HepG2 (cell line): ENCODE measurements at regions not wholly inside any gene's neighbourhood (a gene's known extent, or its start where the extent isn't known, plus 50 kb on each side); places are given as distances from the start of the nearest gene placed in this dataset.

Experiments
- ATAC-seq: fragments of 200-7000 bp; cut with Tn5 transposase; 3 replicates; pipeline ENCODE4 v1.9.1; 2020; ENCODE audit warnings: mild to moderate bottlenecking, moderate library complexity
- BruUV-seq: library from RNA; stranded (reverse); fragments of 400-500 nt; replicated peaks from 2 replicates; lab custom pipeline; 2021; lab: Mats Ljungman, UMichigan
- CTCF ChIA-PET: fragments of 300-600 bp; formaldehyde crosslinking; extraction: SDS; loops from one replicate; lab custom pipeline; 2021; ENCODE audit warnings: low total read pairs, inconsistent platforms, low intra/inter-chr PET ratio; lab: Yijun Ruan, JAX
- POLR2A ChIA-PET: fragments of 350-600 bp; sonication (Branson Sonifier 250); formaldehyde crosslinking; loops from one replicate; lab custom pipeline; 2020; ENCODE audit warnings: antibody characterized with exemption, inconsistent platforms; lab: Yijun Ruan, JAX
- DNase-seq: peaks from one replicate; pipeline ENCODE4 v3.0.0-alpha.2; 2015; ENCODE audit warnings: low spot score
- FAIRE-seq: peaks from 3 replicates; lab custom pipeline; 2011; peaks lifted over from hg19 to GRCh38; lab: Jason Lieb, UNC
- H2AFZ ChIP-seq: one replicate; pipeline ENCODE4 v1.6.1; 2011; ENCODE audit warnings: low read length, inconsistent platforms
- H3K27ac ChIP-seq: fragments of 300-600 bp; 3 replicates; pipeline ENCODE4 v1.8.0; 2011; ENCODE audit warnings: mixed run types, mild to moderate bottlenecking, mixed read lengths, low read length, inconsistent platforms; ENCODE audit not compliant: insufficient read depth; ENCODE audit errors: extremely low read length
- H3K27me3 ChIP-seq, 2 experiments: fragments of 200-600 bp in 1 of 2; 2 replicates in 1 of 2; 3 replicates in 1 of 2; pipeline versions ENCODE4 v1.6.0 to v1.8.0; 2011; ENCODE audit warnings: low read length in 2 of 2, mild to moderate bottlenecking in 2 of 2, moderate library complexity in 2 of 2, inconsistent platforms in 1 of 2; ENCODE audit not compliant: insufficient read depth in 2 of 2, control insufficient read depth in 1 of 2
- H3K36me3 ChIP-seq, 2 experiments: fragments of 200-600 bp in 1 of 2; replicated peaks in 1 of 2; 2 replicates in 1 of 2; 3 replicates in 1 of 2; pipeline versions ENCODE4 v1.5.1 to v1.8.0; 2011; ENCODE audit warnings: low read length in 2 of 2, inconsistent platforms in 1 of 2; ENCODE audit not compliant: insufficient read depth in 2 of 2, control insufficient read depth in 1 of 2
- H3K4me1 ChIP-seq: 2 replicates; pipeline ENCODE4 v1.5.1; 2012; ENCODE audit warnings: low read length, inconsistent platforms; ENCODE audit not compliant: insufficient read depth
- H3K4me2 ChIP-seq: 2 replicates; pipeline ENCODE4 v1.6.0; 2011; ENCODE audit warnings: low read depth, low read length, inconsistent platforms
- H3K4me3 ChIP-seq, 3 experiments: fragments of 200-600 bp in 1 of 3; sonication (generic), shearing (Covaris generic) in 1 of 3; replicated peaks in 1 of 3; 2 replicates each; pipeline ENCODE4 v1.5.1; 2011 to 2016; ENCODE audit warnings: low read length in 3 of 3, inconsistent platforms in 2 of 3, low read depth in 2 of 3, mild to moderate bottlenecking in 2 of 3, control low read depth in 1 of 3, mixed read lengths in 1 of 3; ENCODE audit not compliant: insufficient read depth in 1 of 3
- H3K79me2 ChIP-seq: one replicate; pipeline ENCODE4 v1.6.1; 2011; ENCODE audit warnings: low read length, inconsistent platforms; ENCODE audit not compliant: insufficient read depth
- H3K9ac ChIP-seq: 2 replicates; pipeline ENCODE4 v1.6.0; 2011; ENCODE audit warnings: mild to moderate bottlenecking, low read depth, low read length, inconsistent platforms; ENCODE audit not compliant: insufficient read depth
- H3K9me3 ChIP-seq: 2 replicates; pipeline ENCODE4 v1.5.1; 2012; ENCODE audit warnings: mild to moderate bottlenecking, low read length
- H4K20me1 ChIP-seq: 2 replicates; pipeline ENCODE4 v1.6.0; 2011; ENCODE audit warnings: inconsistent platforms, mild to moderate bottlenecking, low read length, moderate library complexity; ENCODE audit not compliant: insufficient read depth
- BATF2 ChIP-seq: sonication (generic); formaldehyde crosslinking; IDR thresholded peaks from 2 replicates; pipeline ENCODE4 v1.8.0; 2022; ENCODE audit warnings: mild to moderate bottlenecking, missing genetic modification reagents, moderate library complexity
- DPF2 ChIP-seq: sonication (generic); formaldehyde crosslinking; IDR thresholded peaks from 2 replicates; pipeline ENCODE4 v1.4.0; 2020; ENCODE audit warnings: mild to moderate bottlenecking, low read depth, missing genetic modification reagents, borderline replicate concordance
- FIP1L1 ChIP-seq: fragments of 200-400 bp; formaldehyde crosslinking; IDR thresholded peaks from 2 replicates; pipeline ENCODE4 v1.6.1; 2018; ENCODE audit warnings: low read depth, mild to moderate bottlenecking, low read length, moderate library complexity, borderline replicate concordance; ENCODE audit not compliant: insufficient read depth
- HIC2 ChIP-seq: sonication (generic); formaldehyde crosslinking; IDR thresholded peaks from 2 replicates; pipeline ENCODE4 v1.9.0; 2022; ENCODE audit warnings: low read depth, missing genetic modification reagents
- IKZF5 ChIP-seq: IDR thresholded peaks from 2 replicates; pipeline ENCODE4 v1.6.1; 2018; ENCODE audit warnings: missing genetic modification reagents, mild to moderate bottlenecking, missing compliant biosample characterization
- KMT2B ChIP-seq: IDR thresholded peaks from 2 replicates; pipeline ENCODE4 v1.6.1; 2016; ENCODE audit warnings: missing genetic modification reagents, missing compliant biosample characterization
- PITX1 ChIP-seq: sonication (generic); formaldehyde crosslinking; IDR thresholded peaks from 2 replicates; pipeline ENCODE4 v1.5.1; 2020; ENCODE audit warnings: mild to moderate bottlenecking, missing genetic modification reagents
- REL ChIP-seq: sonication (generic); formaldehyde crosslinking; conservative IDR thresholded peaks from 2 replicates; pipeline ENCODE4 v1.8.0; 2022; ENCODE audit warnings: mild to moderate bottlenecking, missing genetic modification reagents, moderate library complexity
- ZBTB10 ChIP-seq: sonication (generic); formaldehyde crosslinking; IDR thresholded peaks from 2 replicates; pipeline ENCODE4 v1.4.0; 2020; ENCODE audit warnings: missing genetic modification reagents, borderline replicate concordance
- ZBTB26 ChIP-seq: IDR thresholded peaks from 2 replicates; pipeline ENCODE4 v1.6.1; 2016; ENCODE audit warnings: missing compliant biosample characterization, missing genetic modification reagents, borderline replicate concordance
- ZMAT5 ChIP-seq: sonication (generic); formaldehyde crosslinking; IDR thresholded peaks from 2 replicates; pipeline ENCODE4 v1.5.0; 2020; ENCODE audit warnings: mild to moderate bottlenecking, low read depth, missing genetic modification reagents, borderline replicate concordance
- ZNF24 ChIP-seq: fragments of 450-650 bp; IDR thresholded peaks from 2 replicates; pipeline ENCODE4 v1.6.1; 2017; ENCODE audit warnings: antibody characterized with exemption, mild to moderate bottlenecking
- ZNF260 ChIP-seq: sonication (generic); formaldehyde crosslinking; IDR thresholded peaks from 2 replicates; pipeline ENCODE4 v1.4.0; 2020; ENCODE audit warnings: missing genetic modification reagents, low read depth, mild to moderate bottlenecking, borderline replicate concordance
- ZNF337 ChIP-seq: sonication (generic); formaldehyde crosslinking; IDR thresholded peaks from 2 replicates; pipeline ENCODE4 v1.5.1; 2020; ENCODE audit warnings: missing genetic modification reagents, low read depth, mild to moderate bottlenecking, borderline replicate concordance
- WGBS: methylation state at CpG from one replicate; pipeline ENCODE4 v1.1.6; 2017; ENCODE audit warnings: low lambda C conversion rate; 5-methylcytosine and 5-hydroxymethylcytosine counted together
- in situ Hi-C: cut with HindIII; loops from 2 replicates; pipeline ENCODE4 v1.10.0; 2017; ENCODE audit warnings: low pct_unique_long_range_greater_than_20kb; ENCODE audit not compliant: extremely low pct_ligation_motif_present
- intact Hi-C: fragments of 100-400 bp; cut with micrococcal nuclease; formaldehyde crosslinking; loops from one replicate; pipeline ENCODE4 v1.10.0; 2022; ENCODE audit not compliant: unreplicated experiment

- Histone ChIP-seq H3K36me3 (no peaks in the 10 kb centered on the region), H3K79me2 (no peaks in the 10 kb centered on the region), H3K9me3 (peaks cover 91% of the 10 kb centered on the region), H3K4me1 (no peaks in the 10 kb centered on the region), H2AFZ (no peak overlapping the region), H3K4me2 (no peak overlapping the region), H3K27ac (no peak overlapping the region), H3K4me3 (no peak overlapping the region), H3K27me3 (no peaks in the 10 kb centered on the region), H3K9ac (no peak overlapping the region), H4K20me1 (no peaks in the 10 kb centered on the region)
- TF ChIP-seq ZNF337 = no peak
- no peak for TF ChIP-seq HIC2 (CRISPR knock-in tag)
- TF ChIP-seq ZNF260 (CRISPR knock-in tag) = no peak
- no peak for TF ChIP-seq FIP1L1
- TF ChIP-seq REL (CRISPR knock-in tag) = no peak
- no peak for TF ChIP-seq ZMAT5
- no peak for TF ChIP-seq DPF2 (CRISPR knock-in tag)
- no peak for TF ChIP-seq ZNF24
- no peak for TF ChIP-seq BATF2 (CRISPR knock-in tag)
- TF ChIP-seq IKZF5 = no peak
- TF ChIP-seq ZBTB10 (CRISPR knock-in tag) = no peak
- no peak for TF ChIP-seq KMT2B (CRISPR knock-in tag)
- TF ChIP-seq ZBTB26 (CRISPR knock-in tag) = no peak
- no peak for TF ChIP-seq PITX1 (CRISPR knock-in tag)
- 2% methylated on average over 2 of the region's 2 CpGs for WGBS
- in situ Hi-C loops = no loop called here
- DNase-seq = no peak
- ChIA-PET CTCF (no interaction called here), POLR2A (no interaction called here)
- BruUV-seq = no TSS peak
- ATAC-seq = no peak
- FAIRE-seq = no peak
- intact Hi-C loops = no loop called here
These were observed 308.7 kb upstream of the SORCS1 start for GRCh38 chr10:107473225-107473624.
